HT-29 (cell line): ENCODE measurements at regions not wholly inside any gene's neighbourhood (a gene's known extent, or its start where the extent isn't known, plus 50 kb on each side); places are given as distances from the start of the nearest gene placed in this dataset.
A peak's percentile ranks its signal among the peaks of the same experiment; 100 is the strongest.

ENCODE experiments used
- DNase-seq: peaks from one replicate; pipeline ENCODE4 v3.0.0-alpha.2; 2015; ENCODE audit warnings: low spot score

- DNase-seq = no peak
Observed at GRCh38 chr11:92317721-92318120, 93.1 kb downstream of the FAT3 start.

DNA sequence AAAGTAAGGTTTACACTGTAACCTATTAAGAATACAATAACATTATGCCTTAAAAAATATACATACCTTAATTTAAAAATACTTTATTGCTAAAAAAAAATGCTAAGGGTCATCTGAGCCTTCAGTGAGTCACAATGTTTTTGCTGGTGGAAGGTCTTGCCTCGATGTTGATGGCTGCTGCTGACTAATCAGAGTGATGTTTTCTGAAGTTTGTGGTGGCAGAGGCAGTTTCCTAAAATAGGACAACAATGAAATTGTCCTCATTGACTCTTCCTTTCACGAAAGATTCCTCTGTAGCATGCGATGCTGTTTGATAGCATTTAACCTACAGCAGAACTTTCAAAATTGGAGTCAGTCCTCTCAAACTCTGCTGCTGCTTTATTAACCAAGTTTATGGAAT lies 97.6 kb downstream of the FAT3 start:
- DNase-seq = no peak

DNA sequence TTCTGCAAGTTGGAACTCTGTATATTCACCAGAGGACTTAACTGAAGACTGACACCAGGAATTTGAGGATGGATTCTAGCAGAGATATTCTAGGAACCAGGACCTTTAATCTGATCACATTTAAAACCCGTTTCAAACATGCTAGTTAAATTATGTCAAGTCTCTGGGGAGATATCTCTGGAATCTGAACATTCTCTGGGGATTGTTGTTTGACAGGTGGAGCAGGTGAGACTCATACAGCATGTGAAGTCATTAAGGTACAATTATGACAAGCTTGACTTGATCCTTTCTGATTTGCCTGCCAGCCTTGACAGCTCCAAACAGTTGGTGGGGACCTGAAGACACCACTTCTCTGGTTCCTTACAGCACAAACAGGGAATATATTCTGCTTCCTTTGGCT lies 100.3 kb downstream of the FAT3 start:
- no peak for DNase-seq

- DNase-seq = no peak
Observed at GRCh38 chr11:92325416-92325815, 100.8 kb downstream of the FAT3 start.

DNA sequence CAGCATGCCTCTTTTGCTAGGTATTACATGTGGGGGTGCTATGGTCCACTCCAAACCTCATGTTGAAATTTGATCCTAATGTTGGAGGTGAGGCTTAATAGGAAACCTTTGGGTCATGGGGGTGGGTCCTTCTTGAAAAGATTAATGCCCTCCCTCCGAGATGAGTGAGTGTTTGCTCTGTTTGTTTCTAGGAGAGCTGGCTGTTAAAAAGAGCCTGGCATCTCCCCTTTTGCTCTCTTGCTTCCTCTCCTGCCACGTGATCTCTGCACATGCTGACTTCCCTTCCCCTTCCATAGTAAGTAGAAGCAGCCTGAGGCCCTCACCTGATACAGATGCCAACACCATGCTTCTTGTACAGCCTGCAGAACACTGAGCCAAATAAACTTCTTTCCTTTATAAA lies 104.5 kb downstream of the FAT3 start:
- no peak for DNase-seq

- no peak for DNase-seq
Observed at GRCh38 chr11:92329646-92330045, 105.0 kb downstream of the FAT3 start.

DNA sequence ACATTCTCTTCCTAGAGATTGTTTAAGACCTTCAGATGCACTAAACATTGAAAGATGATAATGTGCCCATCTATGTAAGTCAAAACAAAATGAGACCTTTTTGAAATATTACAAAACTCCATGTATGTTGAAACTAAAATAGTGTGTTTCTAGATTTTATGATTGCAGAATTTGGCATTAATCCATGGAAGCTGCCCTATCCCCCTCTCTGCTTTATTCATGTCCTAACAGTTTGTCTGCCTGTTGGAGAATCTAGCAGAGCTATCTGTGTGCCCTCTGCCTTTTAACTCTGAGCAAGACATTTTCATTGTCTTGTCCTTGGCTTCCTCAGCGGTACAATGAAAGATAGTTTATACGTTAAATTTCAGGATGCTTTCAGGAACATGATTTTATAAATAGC lies 105.5 kb downstream of the FAT3 start:
- no peak for DNase-seq

DNA sequence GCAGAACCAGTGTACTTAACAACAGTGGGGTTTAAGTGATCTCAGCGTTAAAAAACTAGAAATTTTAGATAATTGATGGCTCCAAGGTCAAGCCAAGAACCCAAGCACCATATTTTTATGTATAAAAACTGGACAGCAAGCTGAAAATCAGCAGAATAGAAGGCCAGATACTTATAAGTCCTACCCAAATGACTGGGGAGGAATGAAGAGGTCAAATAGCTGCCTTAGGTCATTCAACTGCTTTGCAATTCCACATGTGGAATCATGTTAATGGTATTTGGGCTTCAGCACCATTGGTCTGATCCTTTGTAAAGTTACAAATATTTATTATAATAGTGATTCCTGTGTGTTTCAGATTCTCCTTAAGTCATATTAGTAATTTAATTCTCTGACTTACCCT lies 108.4 kb downstream of the FAT3 start:
- DNase-seq = no peak

DNA sequence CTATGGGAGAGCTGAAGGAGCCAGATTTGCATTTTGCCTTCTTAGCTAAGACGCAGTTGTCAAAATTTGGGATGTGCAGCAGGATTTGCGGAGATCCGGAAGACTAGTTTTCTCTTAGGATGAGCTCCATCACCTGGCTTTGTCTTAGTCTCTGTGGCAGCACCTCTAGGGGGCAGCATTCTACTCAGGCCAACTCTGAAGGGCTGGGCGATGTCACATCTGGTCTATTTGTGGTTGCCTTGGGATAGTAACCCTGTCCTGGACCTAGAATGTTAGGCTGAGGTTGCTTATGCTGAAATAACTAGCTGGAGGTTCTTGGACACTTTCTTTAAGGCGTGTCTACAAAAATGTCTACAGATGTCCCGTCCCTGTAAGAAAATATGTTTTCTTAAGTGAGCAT lies 116.2 kb downstream of the FAT3 start:
- DNase-seq = peak; percentile 46

DNA sequence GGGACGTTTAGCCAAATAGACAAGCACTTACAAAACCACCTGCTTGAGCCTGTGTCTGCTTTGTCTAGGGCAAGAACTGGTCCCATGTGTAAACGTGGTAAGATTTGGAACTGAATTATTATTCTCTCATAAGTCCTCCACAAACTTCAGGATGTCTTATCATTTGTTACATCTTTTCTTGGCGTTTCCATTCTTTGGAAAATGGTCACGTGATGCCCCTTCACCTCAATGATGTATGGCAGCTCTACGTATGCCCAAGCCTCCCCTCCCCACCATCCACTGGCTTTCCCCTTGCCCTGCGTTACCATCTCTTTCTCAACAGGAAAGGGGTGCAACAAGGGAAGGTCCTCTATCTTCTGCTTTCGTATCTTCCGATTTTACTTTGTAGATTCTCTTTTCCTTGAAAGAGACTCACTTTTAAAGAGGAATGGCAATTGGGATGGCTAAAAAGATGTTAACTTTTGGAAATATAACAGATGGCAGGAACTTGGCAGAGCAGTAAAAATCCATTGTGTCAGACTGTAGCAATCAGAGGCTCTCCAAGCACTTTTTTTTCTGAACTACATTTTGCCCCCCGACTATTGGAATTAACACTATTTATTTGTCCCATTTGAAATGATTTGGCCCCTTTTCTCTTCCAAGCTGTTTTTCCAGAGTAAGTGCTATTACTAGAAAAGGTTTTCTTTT lies 117.6 kb downstream of the FAT3 start:
- DNase-seq = no peak

DNA sequence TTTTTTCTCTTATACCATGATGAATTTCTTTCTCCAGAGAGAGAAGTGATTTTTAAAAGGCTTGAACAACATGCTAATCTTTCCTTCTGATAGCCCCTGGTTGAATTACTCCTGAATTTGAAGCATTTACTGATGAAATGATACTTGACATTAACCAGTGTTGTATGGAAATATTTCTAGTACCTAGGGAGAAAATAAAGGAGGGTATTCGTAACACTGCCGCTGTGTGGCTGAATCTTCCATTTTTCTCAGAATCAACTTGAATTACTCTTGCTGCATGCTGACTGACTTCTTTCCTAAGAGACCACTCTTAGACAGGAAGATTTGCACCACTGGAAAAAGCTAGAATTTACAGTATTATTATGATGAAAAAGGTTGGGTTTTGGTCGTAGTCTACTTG lies 118.3 kb downstream of the FAT3 start:
- no peak for DNase-seq

- DNase-seq = no peak
Observed at GRCh38 chr11:92346220-92346619, 121.6 kb downstream of the FAT3 start.

DNA sequence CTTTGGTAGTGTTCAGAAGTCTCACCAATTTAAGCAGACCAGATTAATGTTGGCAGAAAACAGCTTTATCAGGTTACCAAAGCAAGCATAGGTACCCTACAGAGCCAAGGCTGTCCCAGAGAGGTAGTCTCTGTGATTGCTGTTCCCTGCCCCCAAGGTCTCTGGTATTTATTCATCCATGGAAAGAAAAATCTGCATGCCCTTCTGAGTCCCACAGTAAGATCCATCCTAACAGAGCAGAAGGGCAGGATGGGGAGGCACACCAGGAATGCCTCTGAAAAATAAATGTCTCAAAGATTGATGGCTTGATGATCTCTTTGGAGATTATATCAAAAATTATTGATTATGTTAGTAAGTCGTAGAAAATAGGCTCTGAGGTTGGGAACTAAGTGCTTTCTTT lies 122.8 kb downstream of the FAT3 start:
- DNase-seq = no peak

- DNase-seq = no peak
Observed at GRCh38 chr11:92349486-92350156, 125.0 kb downstream of the FAT3 start.

- DNase-seq = no peak
Observed at GRCh38 chr11:92357344-92357743, 132.7 kb downstream of the FAT3 start.

DNA sequence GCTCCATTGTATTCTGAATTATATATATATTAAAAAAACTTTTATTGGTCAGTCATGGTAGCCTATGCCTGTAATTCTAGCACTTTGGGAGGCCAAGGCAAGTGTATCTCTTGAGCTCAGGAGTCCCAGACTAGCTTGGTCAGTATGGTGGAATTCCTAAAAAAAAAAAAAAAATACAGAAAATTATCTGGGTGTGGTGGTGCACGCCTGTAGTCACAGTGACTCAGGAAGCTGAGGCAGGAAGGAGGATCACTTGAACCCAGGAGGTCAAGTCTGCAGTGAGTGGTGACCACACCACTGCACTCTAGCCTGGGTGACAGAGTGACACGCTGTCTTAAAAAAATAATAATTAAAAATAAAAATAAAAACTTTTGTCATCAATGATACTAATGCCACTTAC lies 133.2 kb downstream of the FAT3 start:
- no peak for DNase-seq

DNA sequence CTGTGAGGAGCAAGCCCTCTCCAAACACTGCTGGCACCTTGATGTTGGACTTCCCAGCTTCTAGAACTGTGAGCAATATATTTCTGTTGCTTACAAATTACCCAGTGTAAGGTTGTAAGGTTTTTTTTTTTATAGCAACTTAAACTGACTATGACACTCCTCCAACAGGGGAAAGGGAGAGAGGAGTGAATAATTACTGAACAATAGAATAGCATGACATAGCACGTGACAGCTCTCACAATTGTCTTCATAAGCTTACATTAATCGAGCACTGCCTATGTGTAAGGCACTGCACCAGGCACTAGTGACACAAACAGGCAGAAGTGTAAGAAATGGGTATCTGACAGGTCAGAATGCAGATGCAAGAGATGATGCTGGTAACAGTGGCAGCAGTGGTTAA lies 136.9 kb downstream of the FAT3 start:
- no peak for DNase-seq

- DNase-seq = no peak
Observed at GRCh38 chr11:92362989-92363388, 138.4 kb downstream of the FAT3 start.

DNA sequence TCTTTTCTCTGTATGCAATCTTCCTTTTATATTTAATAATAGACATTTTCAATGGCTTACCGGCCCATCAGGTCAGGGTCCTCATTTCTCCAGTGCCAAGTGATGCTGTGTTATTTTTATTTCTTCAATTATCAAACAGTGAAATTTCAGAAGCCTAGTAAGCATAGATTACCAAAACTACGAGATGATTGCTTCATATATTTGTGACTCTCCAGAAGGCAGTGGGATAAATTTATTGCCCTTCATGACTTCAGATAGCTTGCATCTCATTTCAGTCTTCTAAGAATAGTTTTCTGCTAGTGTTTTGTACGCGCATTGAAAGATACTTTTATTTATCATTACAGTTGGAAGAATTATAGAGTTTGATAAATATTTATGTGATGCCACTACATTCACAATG lies 139.6 kb downstream of the FAT3 start:
- DNase-seq = no peak

DNA sequence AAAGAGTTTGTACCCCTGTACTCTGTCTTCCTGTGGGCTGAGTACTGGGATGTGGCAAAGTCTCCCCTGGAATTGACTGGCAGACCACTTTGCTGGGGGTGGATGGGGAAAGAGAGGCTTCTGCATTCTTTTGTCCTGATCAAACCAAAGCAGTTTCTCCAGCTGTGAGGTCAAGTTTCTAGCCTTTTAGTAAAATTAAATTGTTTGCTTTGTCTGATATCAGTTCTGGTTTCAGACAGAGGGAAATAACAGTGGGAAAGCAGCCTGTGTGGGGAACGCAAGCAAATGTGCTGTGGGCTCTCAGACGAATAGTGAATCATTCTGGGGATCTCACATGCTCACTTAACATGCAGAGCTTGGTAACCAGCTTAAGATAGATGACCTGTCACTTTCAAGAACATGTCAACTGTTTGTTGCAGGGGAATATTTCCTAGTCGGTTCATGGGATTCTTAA lies 151.6 kb downstream of the FAT3 start:
- DNase-seq = no peak

DNA sequence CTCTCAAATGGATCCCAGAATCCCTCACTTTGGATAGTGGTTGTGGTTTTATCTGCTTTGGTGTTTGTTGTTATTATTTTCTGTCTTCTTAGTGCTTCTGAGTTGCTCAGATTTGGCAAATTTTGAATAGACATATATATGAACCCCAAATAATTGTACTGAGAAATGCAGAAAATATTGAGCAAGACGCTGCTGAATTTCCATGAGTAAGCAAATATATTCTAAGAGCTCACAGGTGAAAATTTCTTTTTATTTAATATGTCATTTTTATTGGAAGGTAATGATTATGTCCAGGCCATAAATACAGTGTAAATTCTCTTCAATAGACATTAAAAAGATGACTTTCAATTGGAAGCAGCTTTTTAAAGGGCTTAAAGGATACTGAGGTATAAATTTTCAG lies 152.1 kb downstream of the FAT3 start:
- no peak for DNase-seq

DNA sequence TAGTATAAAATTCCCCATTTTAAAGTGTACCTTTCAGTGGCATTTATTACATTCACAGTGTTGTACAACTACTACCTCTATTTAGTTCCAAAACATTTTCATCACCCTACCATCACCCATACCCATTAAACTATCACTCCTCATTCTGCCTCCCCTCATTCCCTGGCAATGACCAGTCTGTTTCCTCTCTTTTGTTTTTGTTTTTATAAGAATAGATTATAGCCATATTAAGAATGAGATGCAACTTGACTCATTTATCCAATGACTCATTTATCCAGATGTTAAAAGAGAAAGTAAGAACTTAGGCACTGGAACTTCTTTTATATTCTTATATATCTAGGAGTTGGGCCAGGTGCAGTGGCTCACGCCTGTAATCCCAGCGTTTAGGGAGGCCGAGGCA lies 156.3 kb downstream of the FAT3 start:
- DNase-seq = no peak

DNA sequence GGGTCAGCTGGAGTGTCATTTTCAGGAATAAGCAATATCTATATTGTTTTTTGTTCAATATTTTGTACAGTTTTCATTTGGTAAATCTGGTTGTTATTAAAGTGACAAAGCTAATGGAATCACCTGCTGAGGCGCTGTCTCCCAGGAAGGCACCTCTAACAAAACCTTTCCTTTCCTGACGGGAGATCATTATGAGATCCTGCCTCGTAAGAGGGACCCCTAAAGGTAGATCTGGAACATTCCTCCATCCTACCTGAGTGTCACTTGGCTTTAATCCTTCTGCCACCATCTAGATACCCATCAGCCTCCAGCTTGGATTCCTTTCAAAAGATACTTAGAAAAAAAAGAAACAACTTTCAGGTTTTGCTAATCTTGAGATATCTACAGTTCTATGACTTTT lies 157.7 kb downstream of the FAT3 start:
- no peak for DNase-seq

DNA sequence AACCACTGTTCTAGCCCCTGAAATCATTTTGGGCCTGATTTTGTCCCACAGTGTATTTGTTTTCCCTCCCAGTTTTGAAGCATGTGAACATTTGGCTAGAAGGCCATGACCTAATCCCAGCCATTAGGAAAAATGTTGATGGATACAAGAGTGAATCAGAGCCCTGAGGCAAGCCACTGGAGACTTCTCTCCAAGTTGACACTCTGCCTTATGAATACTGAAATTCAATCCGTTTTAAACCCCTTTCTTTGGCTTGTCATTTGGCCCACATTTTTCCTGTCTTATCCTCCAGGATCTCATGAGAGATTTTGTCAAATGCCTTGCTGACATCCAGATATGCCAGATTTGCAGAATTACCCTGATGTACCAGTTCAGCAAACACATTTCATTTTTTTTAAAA lies 158.8 kb downstream of the FAT3 start:
- no peak for DNase-seq
